NCI-H2029 (cell line): ENCODE measurements at regions not wholly inside any gene's neighbourhood (a gene's known extent, or its start where the extent isn't known, plus 50 kb on each side); places are given as distances from the start of the nearest gene placed in this dataset.

ENCODE experiments used
- DNase-seq: peaks from one replicate; lab custom pipeline; 2025; lab: John Stamatoyannopoulos, UW

DNA sequence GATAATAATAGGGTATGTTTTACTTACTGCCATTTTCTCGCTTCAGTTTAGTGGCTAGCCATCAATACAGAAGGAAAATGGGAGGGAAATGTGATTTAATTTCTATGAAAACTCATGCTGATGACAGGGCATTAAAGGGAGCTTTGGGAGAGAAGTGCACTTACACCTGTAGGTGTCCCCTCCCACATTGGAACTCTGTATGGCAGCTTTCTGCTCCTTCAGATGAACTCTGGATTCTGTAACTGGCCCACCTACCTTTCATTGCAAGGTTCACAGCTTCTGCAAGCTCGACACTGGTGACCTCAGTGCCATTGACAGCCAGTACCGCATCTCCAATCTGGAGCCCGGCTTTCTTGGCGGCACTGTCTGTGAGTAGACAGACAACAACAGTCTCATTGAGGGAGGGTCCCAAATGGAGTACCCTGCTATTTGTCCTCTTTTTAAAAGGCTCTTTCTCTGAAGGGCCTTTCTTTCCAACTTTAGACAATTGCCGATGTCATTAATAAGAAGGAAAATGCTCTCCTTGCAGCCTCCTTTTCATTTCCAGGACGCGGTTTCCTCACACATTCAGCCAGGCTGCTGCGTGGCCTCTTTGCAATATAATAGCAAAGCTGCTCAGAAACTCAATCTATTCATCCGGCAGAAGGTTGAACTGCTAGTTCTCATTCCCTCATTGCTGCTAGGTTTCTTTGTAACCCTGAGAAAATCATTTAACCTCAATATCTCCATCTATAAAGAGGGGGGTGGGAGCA, 63.6 kb downstream of the NUDT12 start:
- no peak for DNase-seq

DNA sequence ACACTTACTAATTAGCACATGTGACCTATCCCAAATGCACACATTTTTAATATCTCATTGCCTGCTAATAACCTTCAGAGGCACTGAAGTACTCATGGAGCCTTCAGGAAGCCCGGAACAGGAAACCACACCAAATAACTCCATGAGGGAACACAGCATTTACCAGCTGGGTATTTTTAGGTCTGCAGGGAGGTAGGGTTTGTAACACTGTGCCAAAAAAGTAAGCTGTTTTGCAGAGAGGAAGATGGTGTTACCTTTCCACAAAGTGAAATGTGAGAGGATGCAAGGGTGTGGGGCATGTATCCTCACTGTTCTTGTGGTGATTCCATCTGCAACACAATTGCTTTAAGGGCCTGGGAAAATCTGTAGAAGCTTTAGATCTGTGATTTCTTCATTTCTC, 64.4 kb downstream of the NUDT12 start:
- peak; percentile 29 for DNase-seq

DNA sequence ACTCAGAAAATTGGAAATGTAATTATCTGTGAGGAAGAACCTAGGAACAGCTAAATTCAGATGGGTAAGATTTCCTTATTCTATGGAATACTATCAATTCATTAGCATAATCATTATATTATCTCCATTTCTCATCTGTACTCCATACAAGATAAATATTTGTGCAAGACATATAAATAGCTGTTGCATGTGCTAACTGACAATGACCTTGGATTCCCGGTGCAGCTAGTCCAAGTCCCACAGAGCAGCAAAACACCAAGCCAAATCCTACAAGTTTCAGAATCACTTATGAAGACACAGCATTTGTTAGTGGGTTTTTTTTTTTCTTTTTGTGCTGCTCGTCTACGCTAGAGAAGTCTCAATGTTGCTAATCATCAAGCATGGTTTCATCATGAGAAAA, 64.8 kb downstream of the NUDT12 start:
- DNase-seq: no peak

DNA sequence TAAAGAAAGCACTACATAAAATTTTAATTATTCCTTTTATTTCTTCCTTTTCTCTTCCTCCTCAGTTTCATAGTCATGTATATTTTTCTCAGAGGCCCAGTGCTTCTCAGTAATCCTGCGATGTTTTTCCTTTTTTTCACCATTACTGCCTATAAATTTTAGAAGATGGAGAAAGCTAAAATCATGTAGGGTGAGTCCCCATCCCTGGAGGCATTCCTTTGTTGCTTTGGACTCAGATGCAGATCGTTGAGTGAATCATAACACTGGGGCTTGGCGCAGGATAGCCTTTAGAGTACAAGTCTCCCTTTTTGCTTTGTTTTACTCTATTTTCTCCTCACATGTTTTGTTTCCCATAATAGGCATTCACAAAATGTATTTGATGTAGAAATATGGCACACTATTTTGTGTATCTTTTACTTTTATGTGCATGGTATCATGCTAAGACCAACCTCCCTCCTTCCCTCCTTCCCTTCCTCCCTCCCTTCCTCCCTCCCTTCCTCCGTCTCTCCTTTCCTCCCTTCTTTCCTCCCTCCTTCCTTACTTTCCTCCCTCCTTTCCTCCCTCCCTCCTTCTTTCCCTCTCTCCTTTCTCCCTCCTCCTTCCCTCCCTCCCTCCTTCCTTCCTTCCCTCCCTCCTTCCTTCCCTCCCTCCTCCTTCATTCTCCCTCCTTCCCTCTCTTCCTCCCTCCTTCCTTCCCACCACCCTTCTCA, 72.4 kb downstream of the NUDT12 start:
- no peak for DNase-seq

DNA sequence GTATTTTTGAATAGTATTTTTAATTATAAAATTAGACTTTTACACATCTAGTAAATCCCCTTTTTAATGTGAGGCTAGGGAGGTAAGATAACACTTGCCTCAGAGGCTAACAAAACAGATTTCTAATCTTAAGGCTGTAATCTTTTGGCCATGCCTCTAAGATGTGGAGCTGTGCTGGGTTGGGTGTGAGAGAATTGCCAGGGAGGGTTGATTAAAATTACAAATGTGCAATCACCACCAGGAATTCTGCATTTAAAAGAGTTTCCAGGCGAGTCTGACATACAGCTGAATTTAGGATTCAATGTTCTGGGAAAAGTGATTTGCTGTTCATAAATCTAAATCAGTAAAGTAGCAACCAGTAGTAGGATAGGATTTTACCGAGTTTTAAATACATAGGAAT, 73.3 kb downstream of the NUDT12 start:
- DNase-seq: no peak

DNA sequence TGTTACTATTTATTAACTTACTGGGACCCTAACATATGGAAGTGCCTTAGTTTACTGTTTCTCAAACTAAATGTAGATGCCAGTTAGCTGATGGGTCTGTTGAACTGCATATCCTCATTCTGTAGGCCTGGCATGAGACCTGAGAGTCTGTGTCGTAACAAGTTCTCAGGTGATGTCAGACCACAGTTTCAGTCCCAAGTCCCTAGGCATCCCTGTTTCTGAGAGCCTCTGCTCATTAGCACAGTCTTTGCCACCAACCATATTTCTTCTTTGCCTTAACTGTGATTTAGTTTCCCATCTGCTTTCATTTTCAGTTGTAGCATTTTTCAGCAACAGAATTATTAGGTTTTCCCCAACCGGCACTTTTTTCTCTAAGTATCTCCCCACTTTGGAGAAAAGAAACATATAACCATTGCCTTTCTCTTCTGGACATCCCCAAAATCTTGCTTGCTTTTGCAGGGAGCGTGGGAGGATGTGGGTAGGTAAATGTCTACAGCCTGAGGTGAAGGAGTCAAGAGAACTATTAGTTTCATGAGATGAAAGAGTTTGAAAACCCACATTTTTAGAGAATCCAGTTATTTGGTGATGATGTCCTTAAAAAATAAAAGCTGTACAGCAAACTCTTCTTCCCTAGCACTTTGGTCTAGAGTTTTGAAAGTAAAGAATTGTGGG, 74.6 kb downstream of the NUDT12 start:
- no peak for DNase-seq

DNA sequence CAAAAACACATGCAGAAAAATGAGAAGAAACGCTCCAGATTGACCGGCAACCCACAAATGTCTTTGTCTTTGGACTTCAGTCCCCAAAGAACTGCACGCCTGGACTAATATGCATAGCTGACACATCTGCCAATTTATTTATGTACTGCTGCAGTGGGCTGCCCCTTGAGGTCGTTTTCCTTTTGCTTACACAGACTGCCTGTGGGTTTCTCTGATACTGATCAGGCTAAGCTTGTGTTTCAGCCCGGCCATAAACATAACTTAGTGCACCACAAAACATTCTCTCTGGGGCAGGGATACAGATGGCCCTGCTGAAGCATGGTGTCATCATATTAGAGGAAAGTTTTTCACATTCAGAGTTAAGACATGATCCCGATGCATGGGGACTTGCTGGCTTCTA, 75.4 kb downstream of the NUDT12 start:
- DNase-seq: no peak

DNA sequence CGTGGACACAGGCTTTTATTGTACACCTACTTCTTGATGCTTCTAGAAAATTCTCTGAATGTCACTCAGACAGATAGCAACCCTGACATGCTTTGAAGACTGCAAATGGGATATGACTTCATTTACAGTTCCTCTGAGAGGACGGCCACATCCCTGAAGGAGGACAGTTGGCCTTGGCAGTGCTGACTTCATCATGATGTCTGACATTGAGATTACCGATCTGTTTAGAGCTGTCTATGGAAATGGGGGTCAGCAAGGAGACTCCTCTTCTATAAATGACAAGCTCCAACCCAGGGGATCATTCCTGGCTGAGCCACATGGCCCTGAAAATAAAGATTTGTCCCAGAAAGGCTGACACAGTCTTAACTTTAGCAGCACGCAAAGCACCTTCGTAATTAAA, 75.8 kb downstream of the NUDT12 start:
- DNase-seq: no peak

DNA sequence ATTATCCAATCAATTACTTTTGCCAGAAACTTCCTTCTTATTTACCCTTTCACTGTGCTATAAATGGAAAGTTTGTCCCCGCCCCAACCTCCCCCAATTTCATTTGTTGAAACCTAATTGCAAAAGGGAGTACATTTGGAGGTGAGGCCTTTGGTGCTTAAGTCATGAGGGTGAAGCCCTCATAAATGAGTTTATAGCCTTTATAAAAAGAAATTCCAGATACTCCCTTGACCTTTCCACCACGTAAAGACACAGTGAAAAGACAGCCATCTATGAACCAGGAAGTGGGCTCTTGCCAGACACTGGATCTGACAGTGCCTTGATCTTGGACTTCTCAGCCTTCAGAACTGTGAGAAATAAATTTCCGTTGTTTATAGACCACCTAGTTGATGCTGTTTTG, 82.3 kb downstream of the NUDT12 start:
- DNase-seq: no peak

DNA sequence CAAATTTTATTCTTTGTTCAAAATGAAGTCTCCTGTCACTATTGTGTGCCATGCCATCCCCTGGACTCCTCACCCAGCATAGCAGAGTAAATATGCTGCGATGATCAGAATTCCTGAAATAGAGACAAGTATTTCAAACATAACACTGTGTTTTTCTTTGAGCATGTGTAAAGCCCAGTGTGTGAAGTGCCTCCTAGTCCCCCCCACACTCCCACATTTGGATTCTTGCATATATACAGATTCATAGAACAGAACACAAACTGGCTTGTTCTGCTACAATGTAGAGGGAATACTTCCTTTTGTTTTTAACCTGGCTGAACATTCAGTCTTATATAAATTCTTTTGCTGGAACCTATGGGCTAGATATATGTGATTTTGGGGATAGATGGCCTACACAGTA, 84.9 kb downstream of the NUDT12 start:
- DNase-seq: no peak

DNA sequence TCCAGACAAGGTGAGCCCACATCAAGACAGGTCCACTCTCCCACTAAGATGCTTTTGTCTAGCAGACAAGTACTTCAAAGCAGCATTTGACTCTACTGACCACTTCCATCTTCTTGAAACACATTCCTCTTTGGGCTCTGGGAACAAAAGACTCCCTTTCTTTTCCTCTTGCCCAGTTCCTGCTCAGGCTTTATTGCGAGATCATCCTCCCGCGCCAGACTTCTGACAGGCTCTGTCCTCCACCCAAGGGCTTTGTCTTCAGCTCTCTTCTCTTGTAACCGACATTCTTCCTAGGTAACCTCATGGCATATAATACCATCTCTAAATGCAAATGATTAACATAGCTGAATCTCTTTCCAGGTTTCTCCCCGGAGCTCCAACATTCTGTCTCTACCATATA, 85.8 kb downstream of the NUDT12 start:
- no peak for DNase-seq

DNA sequence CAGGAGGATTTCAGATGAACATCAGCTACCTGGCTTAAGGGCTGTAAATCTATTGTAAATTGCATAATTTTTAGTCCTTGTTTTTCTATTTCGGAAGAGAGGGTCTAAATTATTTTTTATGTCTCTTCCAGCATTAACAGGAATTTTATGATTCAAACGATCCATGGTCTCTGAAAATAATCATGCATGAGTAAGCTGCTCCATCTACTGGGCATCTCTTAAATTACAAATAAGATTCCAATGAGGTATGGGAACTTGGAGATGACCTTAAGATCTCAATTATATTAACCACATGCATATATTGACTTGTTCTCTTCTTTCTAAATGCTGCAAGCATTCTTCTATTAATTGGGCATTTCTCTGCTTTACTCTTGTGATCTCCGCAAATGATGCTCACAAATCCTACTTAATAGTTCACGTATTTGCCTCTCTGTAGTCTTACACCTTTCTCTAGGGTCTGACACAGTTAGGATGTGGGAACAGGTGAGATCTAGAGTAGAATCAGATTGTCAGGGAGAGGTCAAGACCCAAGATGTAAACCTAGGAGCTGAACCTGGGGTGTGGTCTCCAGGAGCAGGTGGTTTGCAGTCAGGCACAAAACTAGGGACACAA, 86.9 kb downstream of the NUDT12 start:
- peak; percentile 23 for DNase-seq

DNA sequence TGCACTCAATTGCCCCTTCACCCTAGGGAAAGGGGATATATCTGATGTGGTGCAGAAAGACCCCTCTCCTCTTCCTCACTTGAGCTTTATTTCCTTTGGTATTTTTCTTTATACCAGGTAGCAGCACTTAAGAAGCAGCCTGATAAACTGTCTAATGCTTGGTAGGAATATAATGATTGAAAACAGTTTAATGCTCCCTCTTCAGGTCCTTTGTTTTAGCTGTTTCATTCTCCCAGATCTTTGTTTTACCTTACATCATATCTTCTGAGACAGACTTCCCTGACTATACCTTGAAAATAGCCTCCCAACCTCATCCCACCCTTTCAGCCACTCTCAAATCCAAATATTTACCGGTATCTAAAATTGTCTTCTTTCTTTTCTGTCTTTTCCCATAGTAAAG, 87.9 kb downstream of the NUDT12 start:
- no peak for DNase-seq

DNA sequence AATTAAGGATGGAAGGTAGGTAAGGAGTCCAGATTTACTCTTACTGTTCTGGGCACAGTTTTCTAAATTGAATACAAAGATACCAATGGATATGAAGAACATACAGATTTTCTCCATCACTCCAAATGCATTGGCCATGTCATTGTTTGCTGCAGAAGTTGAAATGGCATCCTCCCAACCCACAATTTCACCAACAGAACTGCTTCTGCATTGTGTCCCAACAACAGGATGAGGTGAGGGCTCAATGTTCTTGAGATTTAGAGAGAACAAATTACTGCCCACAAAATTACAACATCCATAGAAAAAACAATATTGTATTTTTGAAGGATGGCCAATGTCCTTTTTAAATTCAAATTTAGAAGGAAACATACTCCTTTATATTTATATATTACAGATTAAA, 88.9 kb downstream of the NUDT12 start:
- DNase-seq: no peak

DNA sequence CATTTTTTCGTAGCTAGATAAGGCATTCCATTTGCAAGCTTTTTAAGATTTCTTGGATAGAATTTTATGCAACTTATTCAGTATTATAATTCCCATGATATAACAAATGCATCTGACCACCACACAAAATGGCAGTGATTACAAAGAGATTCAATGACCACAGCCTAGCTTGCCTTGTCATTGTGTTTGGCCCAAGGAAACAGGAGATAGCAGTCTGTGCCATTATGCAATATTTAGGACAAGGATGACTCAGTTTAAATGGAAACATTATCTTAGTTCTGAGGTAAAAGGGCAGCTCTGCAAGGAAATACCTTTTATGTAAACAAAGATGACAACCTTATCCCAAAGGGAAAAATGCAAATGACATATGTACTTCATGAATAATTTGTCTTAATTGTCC, 89.8 kb downstream of the NUDT12 start:
- DNase-seq: no peak

DNA sequence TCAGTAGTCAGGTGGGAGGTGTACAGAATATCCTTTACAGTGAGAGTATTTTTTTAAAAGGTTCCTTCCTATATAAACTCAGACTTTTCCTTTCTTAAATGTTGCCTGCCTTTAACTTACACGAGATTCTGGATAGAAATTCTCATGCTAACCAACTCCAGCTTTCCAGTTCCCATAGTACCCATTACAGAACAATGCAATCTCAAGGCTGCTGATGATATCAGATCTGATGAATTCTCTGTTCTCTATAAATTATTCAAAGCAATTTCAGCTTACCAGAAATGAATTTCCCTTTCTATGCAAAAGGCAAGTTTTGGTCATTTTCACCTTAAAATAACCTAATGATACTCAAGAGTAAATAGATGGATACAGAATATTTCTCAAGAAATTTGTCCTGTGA, 90.3 kb downstream of the NUDT12 start:
- DNase-seq: no peak

DNA sequence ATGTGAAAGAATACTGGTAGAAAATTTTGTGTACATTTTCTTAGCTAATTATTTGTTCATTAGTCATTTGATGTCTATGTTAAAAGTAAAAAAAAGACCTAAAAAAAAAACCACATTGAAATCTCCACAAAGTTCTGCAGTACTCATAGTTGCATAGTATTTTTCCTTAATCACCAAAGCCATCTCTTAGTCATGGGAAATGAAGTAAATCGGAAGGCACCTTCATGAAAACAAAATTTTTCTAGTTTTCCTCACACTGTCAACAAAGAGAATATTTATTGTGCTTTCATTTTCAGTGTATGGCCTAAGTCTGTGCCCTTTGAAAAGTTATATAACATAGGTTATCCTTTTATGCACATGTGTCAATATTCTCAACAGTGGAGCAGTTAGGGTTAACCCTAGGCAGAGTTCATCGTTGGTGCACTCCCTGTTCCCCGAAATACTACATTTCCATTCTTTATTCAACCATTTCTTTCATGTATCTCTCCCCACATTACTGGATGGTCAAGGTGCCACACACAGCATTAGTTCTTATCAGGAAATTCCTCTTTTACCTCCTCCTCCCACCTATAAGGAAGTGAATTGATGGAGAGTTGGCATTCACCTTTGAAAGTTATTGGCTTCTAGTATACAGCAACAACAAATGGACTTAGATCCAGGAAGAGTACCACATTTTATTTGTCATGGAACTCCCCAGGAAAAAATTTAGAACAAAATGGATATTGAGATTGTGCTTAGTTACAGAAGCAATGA, 93.1 kb downstream of the NUDT12 start:
- no peak for DNase-seq

DNA sequence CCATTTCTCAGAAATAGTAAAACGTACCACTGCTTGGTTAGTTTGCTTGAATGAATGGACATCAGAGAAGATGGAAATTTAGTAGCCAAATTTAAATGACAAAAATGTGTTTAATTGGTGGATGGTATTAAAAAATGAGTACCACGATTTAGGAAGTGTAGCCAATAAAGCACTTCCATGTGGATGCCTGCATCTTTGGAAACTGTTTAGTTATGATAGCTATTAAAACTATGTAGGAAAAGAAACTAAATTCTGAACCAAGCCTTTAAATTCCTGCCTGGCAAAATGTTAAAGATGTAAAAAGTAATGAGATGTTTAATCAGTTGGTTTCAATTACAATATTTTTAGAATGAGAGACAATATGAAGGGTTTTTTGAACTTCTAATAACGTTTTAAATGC, 94.8 kb downstream of the NUDT12 start:
- no peak for DNase-seq

DNA sequence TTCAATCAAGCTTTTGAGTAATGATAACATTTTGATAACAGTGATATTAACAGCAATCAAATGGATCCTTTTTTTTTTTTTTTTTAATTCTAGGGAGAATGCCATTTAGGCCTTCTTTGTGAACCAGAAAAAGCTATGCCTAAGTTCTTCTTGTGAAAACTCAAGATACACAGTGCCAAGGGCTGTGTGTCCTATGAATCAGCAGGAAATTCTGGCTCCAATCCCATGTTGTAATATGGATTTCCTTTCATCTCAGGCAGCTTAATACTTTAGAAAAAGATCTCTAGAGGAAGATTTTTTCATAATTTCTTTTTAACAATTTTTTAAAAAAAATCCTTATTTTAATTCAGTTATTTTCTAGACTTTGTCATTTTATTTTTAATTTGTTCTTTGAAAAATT, 96.1 kb downstream of the NUDT12 start:
- no peak for DNase-seq

DNA sequence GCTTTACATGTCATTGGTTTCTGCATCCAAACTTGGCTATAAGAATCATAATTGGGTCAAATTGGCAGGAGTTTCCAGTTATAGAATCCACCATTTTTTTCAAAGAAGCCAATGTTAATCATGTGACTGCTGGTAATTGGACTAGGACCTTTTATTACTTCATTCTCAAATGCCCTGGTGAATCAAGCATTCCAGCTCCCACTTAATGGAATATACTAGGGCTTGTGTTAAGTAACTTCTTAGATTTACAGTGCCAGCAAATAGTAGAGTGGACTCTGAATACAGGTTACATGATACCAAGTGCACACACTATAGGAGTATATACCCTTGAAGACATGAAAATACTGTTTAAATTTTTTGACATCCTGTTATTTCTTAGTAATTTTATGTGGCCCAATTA, 96.7 kb downstream of the NUDT12 start:
- no peak for DNase-seq

DNA sequence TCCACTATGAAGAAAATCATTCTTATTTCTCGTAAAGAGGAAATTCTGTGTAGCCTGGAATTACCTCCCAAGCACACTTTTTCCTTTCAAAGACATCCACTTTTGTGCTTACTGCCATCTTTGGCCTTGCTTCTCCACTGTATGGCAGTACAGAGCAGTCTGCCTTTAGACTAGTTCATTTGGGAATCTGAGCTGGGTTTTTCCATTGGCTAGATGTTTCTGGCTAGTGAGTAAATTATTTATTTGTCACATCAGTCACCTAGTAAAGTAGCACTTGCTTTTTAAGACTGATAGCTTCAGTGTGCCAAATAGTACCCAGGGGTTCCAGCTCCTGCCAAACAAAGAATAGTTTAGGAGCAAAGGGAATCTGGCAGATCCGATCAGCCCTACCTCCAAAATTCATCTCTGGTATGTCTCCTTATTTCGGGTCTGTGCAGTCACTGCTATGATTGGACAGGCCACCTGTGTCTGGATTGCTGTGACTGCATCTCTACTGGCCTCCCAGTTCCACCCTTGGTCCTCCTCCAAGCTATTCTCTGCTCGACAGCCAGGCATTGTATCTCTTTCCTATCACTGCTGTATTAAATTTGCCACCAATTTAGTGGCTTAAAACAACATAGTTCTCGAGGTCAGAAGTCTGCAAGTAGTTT, 97.6 kb downstream of the NUDT12 start:
- DNase-seq: no peak

DNA sequence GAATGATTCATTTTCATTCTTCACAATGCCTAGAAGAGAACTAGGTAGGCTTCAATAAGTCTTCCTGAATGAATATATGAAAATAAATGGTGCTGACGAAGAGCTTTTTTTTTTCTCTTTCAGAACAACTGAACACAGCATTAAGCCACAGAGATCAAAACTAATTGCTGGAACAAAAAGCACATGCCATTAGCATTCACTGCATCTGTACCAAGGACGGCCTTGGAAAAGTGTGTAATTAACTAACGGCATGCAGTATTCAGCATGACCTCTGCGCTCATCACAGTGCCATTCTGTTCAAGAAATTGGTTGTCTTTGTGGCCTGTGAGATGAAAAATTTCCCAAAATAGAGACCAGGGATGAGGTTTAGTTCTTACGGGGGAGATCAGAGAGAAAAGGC, 99.3 kb downstream of the NUDT12 start:
- no peak for DNase-seq
